ENCODE measurements at regions not wholly inside any gene's neighbourhood (a gene's known extent, or its start where the extent isn't known, plus 50 kb on each side); places are given as distances from the start of the nearest gene placed in this dataset.

DNA sequence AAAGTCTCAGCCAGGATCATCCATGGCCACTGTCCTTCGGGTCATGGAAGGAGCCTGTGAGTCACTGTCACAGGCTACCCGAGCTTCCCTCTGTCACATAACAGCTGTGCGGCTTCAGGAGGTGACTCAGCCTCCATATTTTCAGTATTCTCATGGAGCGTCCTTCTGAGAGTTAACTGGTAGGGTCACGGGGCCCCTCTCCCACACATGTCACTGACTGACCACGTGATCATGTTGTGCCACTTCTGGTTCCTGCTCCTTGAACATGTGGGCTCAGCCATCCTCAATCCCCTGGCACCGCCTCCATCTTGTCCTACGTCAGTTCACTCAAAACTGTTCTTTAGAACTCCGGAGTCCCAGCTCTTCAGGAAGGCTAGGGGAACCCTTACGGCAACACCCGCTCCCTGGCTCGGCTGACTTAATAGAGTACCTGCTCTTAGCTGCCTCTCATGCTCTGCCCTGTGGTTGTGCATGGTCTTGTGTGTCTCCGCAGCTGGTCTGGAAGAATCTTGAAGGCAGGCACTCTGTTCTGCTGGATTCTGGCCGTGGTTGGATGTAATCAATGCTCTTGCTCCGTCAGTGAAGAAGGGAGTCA, 182.8 kb downstream of the ICE1 start:
- 76 to 80% methylated on average over 15 of the region's 15 CpGs for WGBS, 2 donors
- DNase-seq (ENCODE audit: low spot score in 2 of 2) = no peak
- intact Hi-C loops (cut with DNase I; ENCODE audit: low total_unique reads) = no loop called here
- TF ChIP-seq, protein P1, sequence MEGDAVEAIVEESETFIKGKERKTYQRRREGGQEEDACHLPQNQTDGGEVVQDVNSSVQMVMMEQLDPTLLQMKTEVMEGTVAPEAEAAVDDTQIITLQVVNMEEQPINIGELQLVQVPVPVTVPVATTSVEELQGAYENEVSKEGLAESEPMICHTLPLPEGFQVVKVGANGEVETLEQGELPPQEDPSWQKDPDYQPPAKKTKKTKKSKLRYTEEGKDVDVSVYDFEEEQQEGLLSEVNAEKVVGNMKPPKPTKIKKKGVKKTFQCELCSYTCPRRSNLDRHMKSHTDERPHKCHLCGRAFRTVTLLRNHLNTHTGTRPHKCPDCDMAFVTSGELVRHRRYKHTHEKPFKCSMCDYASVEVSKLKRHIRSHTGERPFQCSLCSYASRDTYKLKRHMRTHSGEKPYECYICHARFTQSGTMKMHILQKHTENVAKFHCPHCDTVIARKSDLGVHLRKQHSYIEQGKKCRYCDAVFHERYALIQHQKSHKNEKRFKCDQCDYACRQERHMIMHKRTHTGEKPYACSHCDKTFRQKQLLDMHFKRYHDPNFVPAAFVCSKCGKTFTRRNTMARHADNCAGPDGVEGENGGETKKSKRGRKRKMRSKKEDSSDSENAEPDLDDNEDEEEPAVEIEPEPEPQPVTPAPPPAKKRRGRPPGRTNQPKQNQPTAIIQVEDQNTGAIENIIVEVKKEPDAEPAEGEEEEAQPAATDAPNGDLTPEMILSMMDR (IDR thresholded peaks at IDR 0.05) = no peak
- TF ChIP-seq POLR2A (IDR thresholded peaks at IDR 0.05) = no peak
- H3K4me3 ChIP-seq (ENCODE audit: low read depth, poor library complexity, severe bottlenecking) = no peak overlapping the region

DNA sequence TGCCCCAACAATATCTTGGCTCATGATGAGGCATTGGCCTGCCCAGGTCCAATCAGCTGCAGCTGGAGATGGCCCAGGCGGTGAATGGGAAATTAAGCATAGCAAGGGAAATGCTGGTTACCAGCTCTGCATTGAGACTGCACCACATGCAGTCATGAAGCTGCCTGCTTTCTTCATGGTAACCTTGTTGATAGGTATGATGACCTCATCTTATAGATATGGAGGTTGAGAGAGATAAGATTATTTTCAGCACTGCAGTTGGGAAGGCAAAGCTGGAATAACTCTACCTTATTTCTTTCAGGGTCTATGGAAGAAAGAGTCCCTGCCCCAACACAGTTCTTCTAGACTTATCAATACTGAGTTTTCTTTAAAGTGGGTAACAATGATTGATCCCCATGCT, 180.1 kb downstream of the ICE1 start:
- WGBS, 2 donors = 90 to 100% methylated on average over 1 of the region's 1 CpG
- no peak for TF ChIP-seq POLR2A (IDR thresholded peaks at IDR 0.05)
- TF ChIP-seq, protein P1 (IDR thresholded peaks at IDR 0.05) = no peak
- intact Hi-C loops (cut with DNase I; ENCODE audit: low total_unique reads) = no loop called here
- no peak for DNase-seq (ENCODE audit: low spot score in 2 of 2)
- H3K4me3 ChIP-seq (ENCODE audit: low read depth, poor library complexity, severe bottlenecking) = no peak overlapping the region

DNA sequence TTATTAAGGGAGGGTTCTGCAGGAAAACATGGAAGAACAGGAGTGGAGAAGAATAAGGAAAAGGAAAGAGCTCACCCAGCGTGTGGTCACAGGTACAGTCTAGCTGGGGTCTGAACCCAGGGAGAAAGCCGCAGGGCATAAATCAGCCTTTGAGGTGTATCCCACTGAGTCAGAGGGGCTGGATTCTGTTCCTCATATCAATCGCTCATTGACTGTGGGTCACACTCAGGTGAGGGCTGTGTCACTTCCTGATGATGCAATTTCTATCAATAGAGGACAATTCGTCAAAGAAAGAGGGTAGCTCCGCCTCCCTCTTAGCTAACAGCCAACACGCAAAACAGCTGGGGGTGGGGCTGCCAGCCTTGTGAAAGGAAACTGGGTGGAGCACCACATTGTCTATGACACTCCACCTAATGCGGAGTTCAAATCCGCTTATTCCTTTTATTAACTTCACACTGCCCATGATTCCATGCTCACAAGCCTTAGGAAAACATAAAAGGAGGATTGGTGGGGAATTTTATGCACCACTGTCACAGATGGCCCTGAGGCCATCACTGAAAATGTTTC, 176.2 kb downstream of the ICE1 start:
- H3K4me3 ChIP-seq (ENCODE audit: low read depth, poor library complexity, severe bottlenecking) = no peak overlapping the region
- WGBS, 2 donors = 76 to 80% methylated on average over 8 of the region's 8 CpGs
- DNase-seq (ENCODE audit: low spot score in 2 of 2) = peak in 1 of 2 donors; percentile 75
- intact Hi-C loops (cut with DNase I; ENCODE audit: low total_unique reads) = loop anchor here (5.0 kb wide), 1 partner anchor 931 kb away; no protein-coding TSS in a partner anchor
- TF ChIP-seq POLR2A (IDR thresholded peaks at IDR 0.05) = no peak
- TF ChIP-seq, protein P1 (IDR thresholded peaks at IDR 0.05) = no peak

DNA sequence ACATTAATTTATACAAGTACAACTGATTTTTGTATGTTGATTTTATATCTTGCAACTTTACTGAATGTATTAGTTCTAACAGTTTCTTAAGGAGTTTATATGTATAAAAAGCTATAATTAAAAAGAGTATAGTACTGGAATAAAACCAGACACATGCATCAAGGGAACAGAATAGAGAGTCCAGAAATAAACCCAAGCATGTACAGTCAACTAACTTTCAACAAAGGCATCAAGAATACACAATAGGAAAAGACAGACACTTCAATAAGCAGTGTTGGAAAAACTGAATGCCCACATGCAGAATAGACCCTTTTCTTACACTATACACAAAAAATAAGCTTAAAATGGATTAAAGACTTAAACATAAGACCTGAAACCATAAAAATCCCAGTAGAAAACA, 170.9 kb downstream of the ICE1 start:
- no peak overlapping the region for H3K4me3 ChIP-seq (ENCODE audit: low read depth, poor library complexity, severe bottlenecking)
- TF ChIP-seq, protein P1 (IDR thresholded peaks at IDR 0.05) = no peak
- no peak for TF ChIP-seq POLR2A (IDR thresholded peaks at IDR 0.05)
- DNase-seq (ENCODE audit: low spot score in 2 of 2) = no peak
- intact Hi-C loops (cut with DNase I; ENCODE audit: low total_unique reads) = no loop called here

DNA sequence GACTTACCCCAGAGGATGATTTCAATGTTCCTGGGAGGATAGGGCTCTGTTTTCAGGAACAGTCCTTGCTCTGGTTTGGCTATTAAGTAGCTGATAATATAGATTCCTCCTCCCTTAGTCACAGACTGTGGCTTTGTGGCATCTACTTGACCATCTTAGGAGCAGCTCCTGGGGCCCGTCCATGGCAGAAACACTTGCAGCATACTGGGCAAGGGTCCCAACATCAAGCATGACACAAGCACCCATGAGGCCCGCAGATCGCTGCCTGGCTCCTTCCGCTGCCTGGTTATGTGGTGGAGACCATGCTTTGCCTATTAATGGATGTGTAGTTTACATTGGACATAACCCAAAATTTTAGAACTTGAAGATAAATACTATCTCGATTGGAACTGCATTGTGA, 170.1 kb downstream of the ICE1 start:
- peak in 1 of 2 donors; percentile 76 for DNase-seq (ENCODE audit: low spot score in 2 of 2)
- 74 to 75% methylated on average over 5 of the region's 5 CpGs for WGBS, 2 donors
- no peak overlapping the region for H3K4me3 ChIP-seq (ENCODE audit: low read depth, poor library complexity, severe bottlenecking)
- intact Hi-C loops (cut with DNase I; ENCODE audit: low total_unique reads) = no loop called here
- no peak for TF ChIP-seq POLR2A (IDR thresholded peaks at IDR 0.05)

DNA sequence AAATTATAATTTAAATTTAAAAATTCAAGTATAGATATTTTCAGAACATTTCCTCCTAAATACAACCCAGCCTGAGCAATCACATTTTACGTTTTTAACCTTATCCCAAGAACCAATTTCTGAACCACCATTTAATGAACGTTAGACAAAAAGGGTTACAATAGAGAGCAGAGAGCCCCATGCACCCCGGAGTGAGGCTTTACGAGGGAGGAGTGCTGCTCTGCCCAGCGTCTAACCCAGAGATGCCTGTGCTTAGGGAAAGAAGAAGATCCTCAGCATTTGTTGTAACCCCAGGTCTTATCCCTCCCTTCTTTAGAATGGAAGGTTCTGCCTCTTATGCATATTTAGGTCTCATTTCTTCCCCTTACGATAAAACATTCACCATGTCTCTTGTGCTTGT, 169.1 kb downstream of the ICE1 start:
- no peak for DNase-seq (ENCODE audit: low spot score in 2 of 2)
- intact Hi-C loops (cut with DNase I; ENCODE audit: low total_unique reads) = no loop called here
- TF ChIP-seq POLR2A (IDR thresholded peaks at IDR 0.05) = no peak
- TF ChIP-seq, protein P1 (IDR thresholded peaks at IDR 0.05) = no peak
- H3K4me3 ChIP-seq (ENCODE audit: low read depth, poor library complexity, severe bottlenecking) = no peak overlapping the region
- 73 to 74% methylated on average over 6 of the region's 6 CpGs for WGBS, 2 donors
